GM21717 (cell line): ENCODE measurements at regions not wholly inside any gene's neighbourhood (a gene's known extent, or its start where the extent isn't known, plus 50 kb on each side); places are given as distances from the start of the nearest gene placed in this dataset.
"Not testable (repeated sequence)": the region's sequence is repeated elsewhere in the genome, so short reads cannot be mapped to it uniquely, and the experiment has no call there.

Experiments
- ATAC-seq: cut with Tn5 transposase; IDR thresholded peaks from one replicate; pipeline ENCODE4 v1.9.1; 2021; ENCODE audit warnings: mild to moderate bottlenecking, moderate library complexity; ENCODE audit not compliant: unreplicated experiment

DNA sequence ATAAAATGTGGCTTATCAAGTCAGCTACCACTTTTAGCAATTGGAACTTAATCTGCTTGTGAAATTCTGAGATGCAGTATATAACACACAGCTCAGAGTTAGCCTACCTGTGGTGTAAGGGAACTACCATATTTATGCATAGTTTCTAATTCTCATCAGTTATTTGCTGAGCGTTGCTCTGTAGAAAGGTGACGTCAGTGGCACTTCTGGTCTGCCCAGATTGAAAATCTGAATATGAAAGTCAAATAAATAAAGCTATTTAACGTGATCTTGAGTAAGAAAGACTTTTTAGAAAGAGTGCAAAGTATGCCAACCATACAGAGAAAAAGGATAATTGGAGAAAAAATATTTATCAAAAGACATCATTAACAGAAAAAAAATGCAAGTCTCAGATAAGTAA is 938.9 kb upstream of the NOVA1 start:
- no peak for ATAC-seq

DNA sequence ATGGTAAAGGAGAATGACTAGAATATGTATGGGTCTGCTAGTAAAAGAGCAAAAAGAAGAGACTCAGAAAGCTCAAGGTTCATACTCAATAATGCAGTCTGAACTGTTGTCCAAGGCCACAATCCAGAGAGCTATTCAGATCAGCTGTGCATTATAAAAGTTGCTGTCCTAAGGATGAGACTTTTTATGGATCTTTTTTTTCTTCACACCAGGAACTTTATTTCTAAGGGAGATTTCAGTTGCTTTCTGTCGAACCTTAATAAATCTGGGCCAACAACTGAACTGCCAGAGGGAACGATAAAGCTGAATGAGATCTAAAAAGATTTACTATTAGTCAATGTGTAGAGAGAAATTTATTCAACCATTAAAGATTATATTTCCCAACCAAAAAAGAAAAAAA is 948.3 kb upstream of the NOVA1 start:
- ATAC-seq = no peak

DNA sequence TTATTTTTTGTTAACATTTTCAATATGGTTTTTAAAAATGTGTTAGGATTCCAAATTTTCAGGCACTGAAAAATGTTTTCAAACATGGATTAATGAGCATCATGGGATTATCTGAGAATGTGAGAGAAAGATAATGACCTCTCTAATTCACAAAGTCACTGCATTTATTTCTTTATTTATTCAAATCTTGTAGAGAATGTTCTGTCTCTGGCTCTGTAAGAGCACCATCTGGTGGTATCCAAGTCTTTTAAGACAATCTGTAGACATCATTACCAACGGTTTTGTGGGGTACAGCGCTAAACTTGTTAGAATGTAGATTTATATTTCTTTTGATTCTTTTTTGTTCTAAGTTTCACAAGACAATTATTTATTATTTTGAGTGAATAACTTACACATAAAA is 956.0 kb upstream of the NOVA1 start:
- ATAC-seq = no peak

DNA sequence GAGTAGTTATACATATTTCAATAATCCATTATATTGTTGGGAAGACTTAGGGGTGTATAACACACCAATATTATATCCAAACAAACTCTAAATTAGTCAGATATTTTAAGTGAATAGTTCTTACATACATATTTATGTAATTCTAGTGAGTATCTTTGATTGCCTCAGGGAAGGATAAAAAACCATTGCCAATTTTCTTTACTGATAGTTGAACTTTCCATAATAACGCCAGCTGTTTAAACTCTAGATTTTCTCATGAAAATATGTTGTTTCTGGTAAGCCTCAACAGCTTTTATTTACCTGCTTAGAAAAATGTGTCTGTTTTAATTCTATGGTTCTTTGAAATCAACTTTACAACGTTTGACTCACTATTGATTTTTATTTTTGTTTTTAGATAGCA is 959.6 kb upstream of the NOVA1 start:
- no peak for ATAC-seq

DNA sequence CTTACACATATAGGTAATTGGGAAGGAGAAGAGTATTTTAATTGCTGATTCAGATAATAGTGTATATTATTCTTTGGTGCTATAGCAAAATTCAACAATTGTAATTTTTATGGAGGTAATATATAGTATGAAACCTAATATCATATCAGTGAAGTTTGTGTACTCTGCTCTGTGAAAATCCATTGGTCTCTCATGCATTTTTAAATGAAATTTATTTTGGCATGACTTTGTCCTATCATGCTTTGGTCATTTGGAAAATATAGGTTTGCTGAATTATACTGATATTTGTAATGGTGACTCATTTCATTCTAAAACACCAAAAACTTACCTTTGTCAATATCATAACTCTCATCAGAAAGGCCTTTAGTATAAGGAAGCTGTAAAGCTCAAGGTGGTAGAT is 962.0 kb upstream of the NOVA1 start:
- ATAC-seq = no peak

DNA sequence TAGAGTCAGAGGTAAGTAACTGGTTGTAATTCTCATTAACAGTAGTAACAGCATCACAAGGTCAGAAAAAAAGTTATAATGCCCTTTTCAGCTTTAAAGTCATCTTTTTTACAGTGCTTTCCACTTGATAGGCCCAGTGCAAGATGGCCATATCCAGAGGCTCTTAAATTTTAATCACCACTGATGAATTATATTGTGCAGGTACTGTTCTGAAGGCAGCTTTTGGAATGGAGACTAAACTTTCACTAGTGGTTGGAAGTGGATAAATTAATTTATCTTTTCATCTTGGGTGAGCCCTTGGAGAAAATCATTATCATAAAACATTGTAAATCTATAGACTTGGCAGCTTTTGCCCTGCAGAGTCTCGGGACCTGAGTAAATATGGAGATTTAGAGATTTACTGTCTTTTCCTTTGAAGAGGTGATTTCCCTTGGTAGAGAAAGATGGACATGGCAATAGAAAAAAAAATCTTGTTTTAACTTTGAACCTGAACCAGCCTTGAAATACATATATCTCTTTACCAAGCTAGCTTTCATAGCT is 969.1 kb upstream of the NOVA1 start:
- no peak for ATAC-seq

DNA sequence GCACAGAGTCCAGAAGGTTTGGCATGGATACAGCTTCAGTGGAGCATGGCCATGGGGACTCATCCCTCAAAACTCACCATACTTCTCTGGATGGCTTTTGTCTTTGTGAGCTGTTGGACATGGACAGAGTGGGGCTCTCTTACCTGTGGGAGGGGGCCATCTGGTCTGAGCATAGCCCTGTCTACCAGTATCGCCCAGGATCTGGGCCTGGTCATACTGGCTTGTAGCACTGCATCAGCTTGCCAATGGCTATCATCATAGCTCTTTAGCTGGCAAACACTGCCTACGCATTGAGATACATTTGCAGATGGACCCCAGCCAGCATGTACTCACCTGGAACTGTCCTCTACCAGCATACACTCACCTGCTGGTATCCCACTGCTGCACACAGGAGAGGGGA is 975.2 kb upstream of the NOVA1 start:
- no peak for ATAC-seq

DNA sequence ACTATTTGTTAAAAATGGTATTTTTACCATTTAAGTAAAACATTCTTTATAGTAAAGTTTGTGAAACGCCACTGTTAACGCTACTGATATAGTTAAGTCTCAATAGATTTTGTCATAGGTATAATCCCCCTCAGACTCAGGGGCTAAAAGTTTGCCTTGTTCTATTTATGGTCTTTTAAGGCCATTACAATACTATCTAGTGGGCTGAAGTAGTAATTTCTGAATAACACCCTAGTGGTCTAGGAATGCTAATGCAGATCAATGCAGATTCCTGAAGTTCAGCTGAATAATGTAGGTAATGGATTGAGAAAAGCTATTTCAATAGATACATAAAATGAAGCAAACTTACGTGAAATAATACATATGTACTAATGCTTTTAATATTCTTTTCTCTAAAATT is 989.3 kb upstream of the NOVA1 start:
- ATAC-seq = no peak

DNA sequence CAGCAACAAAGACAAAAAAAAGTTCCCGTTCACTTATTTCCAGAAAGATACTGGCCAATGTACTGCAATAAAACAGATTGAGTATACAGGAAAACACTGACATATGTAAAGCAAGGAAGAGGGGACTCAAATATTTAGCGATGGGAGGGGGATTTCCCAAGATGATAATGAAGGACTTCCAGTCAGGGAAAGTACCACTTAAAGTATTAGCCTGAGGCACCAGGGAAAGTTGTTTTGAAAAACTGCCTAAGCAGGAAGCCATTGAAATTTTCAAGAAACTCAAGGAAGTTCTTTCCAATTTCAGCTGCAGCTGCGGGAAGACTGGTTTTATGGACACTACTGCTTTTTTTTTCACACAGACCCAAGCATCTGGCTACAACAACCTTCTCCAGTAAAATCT is 1007.4 kb upstream of the NOVA1 start:
- no peak for ATAC-seq

DNA sequence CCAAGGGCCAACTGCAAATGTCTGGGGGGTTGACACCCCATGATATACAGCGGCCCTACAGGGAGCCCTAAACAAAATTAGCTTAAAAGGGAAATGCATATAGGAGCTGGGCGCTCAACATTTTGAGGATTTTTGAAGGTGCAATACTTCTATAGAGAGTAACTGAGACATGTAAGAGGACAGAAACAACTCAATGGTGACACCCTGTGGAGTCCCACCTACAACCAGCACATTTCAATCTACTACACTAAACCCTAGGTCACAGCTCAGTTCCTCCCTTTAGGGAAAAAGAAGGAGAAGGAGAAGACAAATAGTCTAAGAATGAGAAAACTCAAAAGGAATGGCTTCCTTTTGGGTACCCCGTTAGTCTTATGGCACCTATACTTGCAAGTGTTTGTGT is 1010.5 kb upstream of the NOVA1 start:
- ATAC-seq = no peak

DNA sequence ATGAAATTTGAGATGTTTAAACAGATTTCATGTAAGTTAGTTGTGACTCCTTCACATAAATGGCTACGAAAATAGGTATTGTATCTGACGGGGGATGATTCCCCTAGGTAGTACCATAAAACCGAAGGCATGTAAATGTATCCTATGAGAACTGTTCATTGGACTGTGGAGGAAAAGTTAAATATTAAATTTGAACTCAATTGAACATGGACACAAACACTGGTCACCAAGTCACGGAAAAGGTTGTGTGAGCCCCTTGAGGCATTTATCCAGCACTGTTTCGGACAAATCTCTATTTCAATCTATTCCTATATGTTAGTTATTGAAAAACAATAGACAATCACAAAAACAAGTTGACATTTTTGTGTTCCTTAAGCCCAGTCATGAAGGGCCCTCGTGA is 1014.3 kb upstream of the NOVA1 start:
- ATAC-seq = no peak

DNA sequence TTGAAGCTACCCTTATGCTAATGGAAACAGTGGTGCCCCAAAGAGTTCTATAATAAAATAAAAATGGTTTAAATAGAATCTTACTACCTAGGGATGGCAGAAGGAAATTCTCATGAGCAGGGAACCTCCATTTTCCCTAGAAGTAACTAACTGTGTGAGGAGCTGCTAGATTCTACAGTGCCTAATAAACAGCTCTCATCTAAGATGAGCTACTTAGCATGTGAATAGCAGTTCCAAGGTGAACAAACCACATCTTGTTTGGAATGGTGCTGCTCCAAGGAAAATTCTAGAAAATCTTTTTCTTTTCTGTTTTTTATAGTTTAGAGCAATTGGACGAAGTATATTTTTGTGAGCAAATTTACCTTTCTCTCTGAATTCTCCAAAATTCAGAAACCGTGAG is 1015.3 kb upstream of the NOVA1 start:
- ATAC-seq = no peak

DNA sequence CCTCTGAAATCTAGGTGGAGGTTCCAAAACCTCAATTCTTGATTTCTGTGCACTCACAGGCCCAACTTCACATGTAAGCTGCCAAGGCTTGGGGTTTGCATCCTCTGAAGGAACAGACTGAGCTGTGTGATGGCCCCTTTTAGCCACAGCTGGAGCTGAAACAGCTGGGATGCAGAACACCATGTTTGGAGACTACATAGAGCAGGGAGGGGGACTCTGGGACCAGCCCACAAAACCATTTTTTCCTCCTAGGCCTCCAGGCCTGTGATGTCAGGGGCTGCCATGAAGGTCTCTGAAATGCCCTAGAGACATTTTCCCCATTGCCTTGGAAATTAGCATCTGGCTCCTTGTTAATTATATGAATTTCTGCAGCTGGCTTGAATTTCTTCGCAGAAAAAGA is 1025.9 kb upstream of the NOVA1 start:
- ATAC-seq = no peak

DNA sequence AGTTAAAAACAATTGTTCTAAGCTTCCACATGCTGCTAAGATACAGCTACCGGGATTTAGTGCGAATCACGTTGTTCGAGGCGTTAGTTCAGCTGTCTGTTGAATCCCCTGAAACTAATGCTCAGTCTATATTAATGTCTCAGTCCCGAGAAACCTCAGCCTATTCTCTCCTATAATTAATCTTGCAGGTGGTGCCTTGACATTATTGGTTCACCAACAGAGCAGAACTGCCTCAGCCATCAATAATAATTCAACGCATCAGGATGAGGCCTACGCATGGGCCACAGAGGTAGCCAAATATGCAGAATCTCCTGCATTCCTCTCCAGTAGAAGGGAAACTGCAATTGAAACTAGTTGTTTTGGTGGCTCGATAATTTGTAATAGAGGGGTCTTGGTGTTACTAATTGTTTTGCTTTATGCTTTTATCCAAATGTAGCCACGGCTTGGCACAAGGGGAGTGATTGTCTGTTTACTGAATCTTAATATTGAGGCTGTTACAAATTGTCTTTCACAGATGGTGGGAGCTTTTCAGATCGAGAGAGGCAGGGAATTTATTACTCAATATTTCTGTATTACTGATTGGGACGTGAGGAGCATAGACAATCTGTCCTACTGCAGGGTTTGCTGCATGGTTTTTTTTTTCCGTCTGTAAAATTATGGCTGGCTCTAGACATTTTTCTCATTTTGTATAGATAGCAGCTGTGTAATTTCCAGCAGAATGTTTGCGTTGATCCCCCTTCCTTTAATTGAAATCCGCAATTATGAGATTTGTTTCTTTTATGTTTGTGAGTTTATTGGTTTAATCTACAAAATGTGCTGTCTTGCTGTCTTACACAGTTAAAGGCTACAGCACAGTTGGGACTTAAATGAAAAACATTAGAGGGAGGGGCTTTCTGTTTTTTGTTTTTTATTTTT is 1036.5 kb upstream of the NOVA1 start:
- ATAC-seq = no peak

DNA sequence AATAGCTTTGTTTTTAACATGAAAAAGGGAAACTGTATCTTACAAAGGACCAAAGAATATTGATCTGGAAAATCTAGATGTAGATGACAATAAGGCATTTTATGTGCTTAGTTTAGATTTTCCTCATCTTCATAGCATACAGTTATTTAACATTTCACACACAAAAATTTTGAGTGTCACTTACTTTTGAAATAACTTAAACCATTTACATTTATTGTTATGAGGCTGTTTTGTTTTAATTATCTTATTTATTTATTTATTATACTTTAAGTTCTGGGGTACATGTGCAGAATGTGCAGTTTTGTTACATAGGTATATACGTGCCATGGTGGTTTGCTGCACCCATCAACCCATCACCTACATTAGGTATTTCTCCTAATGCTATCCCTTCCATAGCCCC is 1042.9 kb upstream of the NOVA1 start:
- ATAC-seq = not testable (repeated sequence)

DNA sequence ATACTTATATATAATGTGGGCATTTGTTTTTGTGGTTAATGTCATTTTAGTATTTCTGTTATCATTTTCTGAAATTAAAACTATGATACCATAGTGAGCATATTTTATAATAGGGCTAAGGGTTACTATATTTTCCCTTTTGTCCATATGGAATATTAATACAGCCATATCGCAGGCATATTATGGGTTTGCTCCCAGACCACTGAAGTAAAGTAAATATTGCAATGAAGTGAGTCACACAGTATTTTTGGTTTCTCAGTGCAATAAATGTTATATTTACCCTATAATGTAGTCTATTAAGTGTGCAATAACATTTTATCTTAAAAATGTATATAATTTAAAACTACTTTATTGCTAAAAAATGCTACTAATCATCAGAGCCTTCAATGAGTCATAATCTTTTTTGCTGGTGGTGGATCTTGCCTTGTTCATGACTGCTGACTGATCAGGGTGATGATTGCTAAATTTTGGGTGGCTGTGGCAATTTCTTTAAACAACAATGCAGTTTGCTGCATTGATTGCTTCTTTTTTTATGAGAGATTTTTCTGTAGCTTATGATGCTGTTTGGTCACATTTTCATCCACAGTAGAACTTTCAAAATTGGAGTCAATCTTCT is 1044.5 kb upstream of the NOVA1 start:
- ATAC-seq = no peak

DNA sequence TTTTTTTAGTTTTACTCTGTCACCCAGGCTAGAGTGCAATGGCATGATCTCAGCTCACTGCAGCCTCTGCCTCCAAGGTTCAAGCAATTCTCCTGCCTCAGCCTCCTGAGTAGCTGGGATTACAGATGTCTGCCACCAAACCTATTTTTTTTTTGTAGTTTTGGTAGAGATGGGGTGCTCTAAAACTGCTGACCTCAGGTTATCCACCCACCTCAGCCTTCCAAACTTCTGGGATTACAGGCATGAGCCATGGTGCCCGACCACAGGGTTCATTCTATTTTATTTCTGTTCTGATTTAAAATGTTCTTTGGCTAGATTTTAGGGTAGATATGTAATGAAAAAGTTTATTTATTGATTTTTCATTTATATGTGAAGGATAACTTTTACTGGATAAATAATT is 1062.8 kb upstream of the NOVA1 start:
- ATAC-seq = no peak

DNA sequence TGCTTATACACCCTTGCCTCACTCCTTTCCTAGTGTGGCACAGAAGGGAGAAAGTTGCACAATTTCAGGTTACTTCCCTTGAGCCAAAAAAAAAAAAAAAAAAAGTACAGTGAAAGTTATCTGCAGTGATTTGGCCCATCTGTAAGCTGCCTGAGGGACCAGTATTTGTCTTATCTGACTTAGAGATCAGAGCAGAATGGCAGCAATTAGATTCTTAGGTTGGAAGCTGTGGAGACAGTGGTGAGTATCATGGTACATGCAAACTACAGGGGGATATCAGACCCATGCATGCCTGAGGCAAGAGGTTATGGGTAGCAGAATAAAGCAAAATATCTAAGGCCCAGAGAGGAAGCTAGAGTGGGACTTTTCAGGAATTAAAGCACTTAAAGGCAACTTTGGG is 1070.7 kb upstream of the NOVA1 start:
- no peak for ATAC-seq

DNA sequence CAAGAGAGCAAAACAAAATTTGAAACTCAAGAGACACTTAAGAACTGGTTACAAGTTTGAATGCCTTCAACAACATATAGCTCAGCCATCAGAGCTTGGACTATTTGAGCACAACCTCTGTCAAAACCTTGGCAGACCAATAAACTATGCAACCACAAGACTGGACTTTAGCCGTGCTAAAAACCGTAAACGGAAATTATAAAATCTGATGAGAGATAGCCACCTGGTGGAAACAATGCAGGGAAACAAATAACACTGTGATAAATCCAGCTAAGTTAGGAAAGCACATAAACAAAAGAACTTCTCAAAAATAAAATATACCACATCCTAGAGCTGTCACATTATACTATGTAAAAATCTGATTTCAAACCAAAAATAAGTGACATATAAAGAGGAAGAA is 1074.2 kb upstream of the NOVA1 start:
- ATAC-seq = no peak

DNA sequence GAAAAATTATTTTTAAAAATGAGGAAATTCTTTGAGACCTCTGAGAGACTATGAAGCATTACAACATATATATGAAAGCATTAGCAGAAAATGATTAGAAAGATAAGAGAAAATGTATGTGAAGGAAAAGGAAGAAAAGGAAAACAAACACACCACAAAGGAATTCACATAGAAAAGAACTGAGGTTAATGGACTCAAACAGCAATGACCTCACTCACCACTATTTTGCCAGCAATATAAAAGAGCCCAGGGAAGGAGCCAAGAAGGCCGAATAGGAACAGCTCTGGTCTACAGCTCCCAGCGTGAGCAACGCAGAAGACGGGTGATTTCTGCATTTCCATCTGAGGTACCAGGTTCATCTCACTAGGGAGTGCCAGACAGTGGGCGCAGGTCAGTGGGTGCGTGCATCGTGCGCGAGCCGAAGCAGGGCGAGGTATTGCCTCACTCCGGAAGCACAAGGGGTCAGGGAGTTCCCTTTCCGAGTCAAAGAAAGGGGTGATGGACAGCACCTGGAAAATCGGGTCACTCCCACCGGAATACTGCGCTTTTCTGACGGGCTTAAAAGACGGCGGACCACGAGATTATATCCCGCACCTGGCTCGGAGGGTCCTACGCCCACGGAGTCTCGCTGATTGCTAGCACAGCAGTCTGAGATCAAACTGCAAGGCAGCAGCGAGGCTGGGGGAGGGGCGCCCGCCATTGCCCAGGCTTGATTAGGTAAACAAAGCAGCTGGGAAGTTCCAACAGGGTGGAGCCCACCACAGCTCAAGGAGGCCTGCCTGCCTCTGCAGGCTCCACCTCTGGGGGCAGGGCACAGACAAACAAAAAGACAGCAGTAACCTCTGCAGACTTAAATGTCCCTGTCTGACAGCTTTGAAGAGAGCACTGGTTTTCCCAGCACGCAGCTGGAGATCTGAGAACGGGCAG is 1075.2 kb upstream of the NOVA1 start:
- not testable (repeated sequence) for ATAC-seq

DNA sequence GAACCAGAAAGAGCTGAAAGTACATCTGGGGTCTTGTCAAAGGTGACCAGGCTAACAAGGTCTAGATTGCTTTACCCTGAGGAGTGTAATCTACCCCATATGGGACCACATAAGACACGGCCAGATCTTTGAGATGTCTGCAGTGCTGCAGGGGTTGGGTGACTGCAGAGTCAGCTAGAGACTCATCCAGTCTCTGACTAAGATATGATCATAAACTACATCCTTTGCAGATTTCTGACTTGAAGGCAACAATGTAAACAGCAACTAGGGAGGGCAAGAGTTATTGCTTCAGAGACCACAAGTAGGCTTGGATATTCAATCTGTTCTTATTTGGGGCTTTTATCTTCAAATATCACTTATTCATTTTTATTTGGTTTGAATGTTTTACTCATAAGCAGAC is 1080.5 kb upstream of the FOXG1 start:
- ATAC-seq = no peak
